Stimulated activated CD4-positive, alpha-beta T cell treated with anti-CD3 and anti-CD28 coated beads, Interleukin-12 subunit alpha, Interleukin-12 subunit beta, amount 100 ng/mL, for 48 hours (primary cell): ENCODE measurements at regions not wholly inside any gene's neighbourhood (a gene's known extent, or its start where the extent isn't known, plus 50 kb on each side); places are given as distances from the start of the nearest gene placed in this dataset.
"Not testable (repeated sequence)": the region's sequence is repeated elsewhere in the genome, so short reads cannot be mapped to it uniquely, and the experiment has no call there.

Experiments used
- DNase-seq, 3 donors: peaks; one replicate each; pipeline ENCODE4 v3.0.0-alpha.2; 2020; ENCODE audit warnings: low read depth in 2 of 3, low spot score in 1 of 3

GRCh38 chr7:54888734-54889082 is 129.7 kb upstream of the SEC61G start:
- DNase-seq = no peak

- no peak for DNase-seq
Measured at GRCh38 chr7:54897891-54898290, 120.9 kb upstream of the EGFR start.

GRCh38 chr7:54898659-54899340 is 120.0 kb upstream of the EGFR start:
- DNase-seq = no peak

GRCh38 chr7:54901840-54902239 is 117.0 kb upstream of the EGFR start:
- DNase-seq = no peak

GRCh38 chr7:54904130-54904529 is 114.7 kb upstream of the EGFR start:
- DNase-seq = no peak

- no peak for DNase-seq
Measured at GRCh38 chr7:54904986-54905385, 113.8 kb upstream of the EGFR start.

GRCh38 chr7:54906963-54907362 is 111.9 kb upstream of the EGFR start:
- no peak for DNase-seq

GRCh38 chr7:54907981-54908380 is 110.8 kb upstream of the EGFR start:
- no peak for DNase-seq

- DNase-seq = no peak
Measured at GRCh38 chr7:54908760-54909438, 109.9 kb upstream of the EGFR start.

- no peak for DNase-seq
Measured at GRCh38 chr7:54915870-54916598, 102.8 kb upstream of the EGFR start.

GRCh38 chr7:54917613-54918391 is 101.0 kb upstream of the EGFR start:
- no peak for DNase-seq

- DNase-seq = no peak
Measured at GRCh38 chr7:54921116-54921515, 97.7 kb upstream of the EGFR start.

GRCh38 chr7:54931532-54931931 is 87.3 kb upstream of the EGFR start:
- DNase-seq = no peak

GRCh38 chr7:54932818-54933543 is 85.8 kb upstream of the EGFR start:
- no peak for DNase-seq

- DNase-seq = no peak
Measured at GRCh38 chr7:54933643-54934042, 85.2 kb upstream of the EGFR start.

- no peak for DNase-seq
Measured at GRCh38 chr7:54940748-54941147, 78.1 kb upstream of the EGFR start.

- DNase-seq = no peak
Measured at GRCh38 chr7:54944179-54944578, 74.6 kb upstream of the EGFR start.

- DNase-seq = no peak
Measured at GRCh38 chr7:54946271-54946670, 72.5 kb upstream of the EGFR start.

- no peak for DNase-seq
Measured at GRCh38 chr7:54946764-54947163, 72.1 kb upstream of the EGFR start.

- no peak for DNase-seq
Measured at GRCh38 chr7:54947266-54947665, 71.6 kb upstream of the EGFR start.

GRCh38 chr7:54949514-54949913 is 69.3 kb upstream of the EGFR start:
- DNase-seq = not testable (repeated sequence)
